DOHH2 (cell line): ENCODE measurements at regions not wholly inside any gene's neighbourhood (a gene's known extent, or its start where the extent isn't known, plus 50 kb on each side); places are given as distances from the start of the nearest gene placed in this dataset.

Experiments used
- H3F3A ChIP-seq: fragments of 200-600 bp; sonication (generic), shearing (Covaris generic); 2 replicates; pipeline ENCODE4 v1.6.0; 2016; ENCODE audit warnings: antibody characterized with exemption, mild to moderate bottlenecking; ENCODE audit not compliant: control insufficient read depth, insufficient read depth
- H3K27ac ChIP-seq: fragments of 200-600 bp; sonication (generic); 2 replicates; pipeline ENCODE4 v1.5.1; 2014; ENCODE audit warnings: low read depth, mild to moderate bottlenecking, low read length, moderate library complexity
- H3K27me3 ChIP-seq: fragments of 200-600 bp; sonication (generic); 2 replicates; pipeline ENCODE4 v1.6.1; 2014; ENCODE audit warnings: mild to moderate bottlenecking, low read length, mixed read lengths; ENCODE audit not compliant: control insufficient read depth
- H3K36me3 ChIP-seq: fragments of 200-600 bp; sonication (generic); 2 replicates; pipeline ENCODE4 v1.6.1; 2014; ENCODE audit warnings: mild to moderate bottlenecking, low read length, moderate library complexity, mixed read lengths; ENCODE audit not compliant: control insufficient read depth
- H3K4me1 ChIP-seq: fragments of 200-600 bp; sonication (generic); 2 replicates; pipeline ENCODE4 v1.6.1; 2014; ENCODE audit warnings: mild to moderate bottlenecking, low read length, mixed read lengths; ENCODE audit not compliant: control insufficient read depth
- H3K4me2 ChIP-seq: fragments of 200-600 bp; sonication (generic); 2 replicates; pipeline ENCODE4 v1.6.0; 2014; ENCODE audit warnings: mild to moderate bottlenecking, low read length, moderate library complexity
- H3K4me3 ChIP-seq: fragments of 200-600 bp; sonication (generic); 2 replicates; pipeline ENCODE4 v1.5.1; 2014; ENCODE audit warnings: mild to moderate bottlenecking, low read length, mixed read lengths
- H3K79me2 ChIP-seq: fragments of 200-600 bp; sonication (generic); 2 replicates; pipeline ENCODE4 v1.6.1; 2014; ENCODE audit warnings: mild to moderate bottlenecking, low read length, mixed read lengths; ENCODE audit not compliant: control insufficient read depth
- H3K9me2 ChIP-seq: fragments of 200-600 bp; sonication (generic); replicated peaks from 2 replicates; pipeline ENCODE4 v1.6.1; 2014; ENCODE audit warnings: mild to moderate bottlenecking, low read length, mixed read lengths; ENCODE audit not compliant: control insufficient read depth
- H3K9me3 ChIP-seq: fragments of 200-600 bp; sonication (generic); 2 replicates; pipeline ENCODE4 v1.6.1; 2014; ENCODE audit warnings: antibody characterized with exemption, low read length, mixed read lengths; ENCODE audit not compliant: control insufficient read depth, insufficient read depth
- H4K20me1 ChIP-seq: fragments of 200-600 bp; sonication (generic); 2 replicates; pipeline ENCODE4 v1.6.0; 2014; ENCODE audit warnings: low read depth, mild to moderate bottlenecking, antibody characterized with exemption, low read length, moderate library complexity; ENCODE audit not compliant: control insufficient read depth, insufficient read depth
- CTCF ChIP-seq: fragments of 200-600 bp; sonication (generic); IDR thresholded peaks from one replicate; pipeline ENCODE4 v1.5.1; 2014; ENCODE audit warnings: antibody characterized with exemption, mild to moderate bottlenecking, low read depth, low read length; ENCODE audit not compliant: poor library complexity, severe bottlenecking
- EZH2phosphoT487 ChIP-seq: fragments of 200-600 bp; sonication (generic); IDR thresholded peaks from 2 replicates; pipeline ENCODE4 v1.6.1; 2017; ENCODE audit warnings: borderline replicate concordance, mild to moderate bottlenecking, antibody characterized with exemption, low read length, moderate library complexity, mixed read lengths

GRCh38 chr3:76886761-76887500 is 153.0 kb upstream of the ROBO2 start:
- H3K4me2 ChIP-seq, result no peak overlapping the region
- H4K20me1 ChIP-seq, result no peaks in the 10 kb centered on the region
- no peaks in the 10 kb centered on the region for H3K36me3 ChIP-seq
- no peaks in the 10 kb centered on the region for H3F3A ChIP-seq
- no peak overlapping the region for H3K4me3 ChIP-seq
- no peaks in the 10 kb centered on the region for H3K9me3 ChIP-seq
- no peak for TF ChIP-seq EZH2phosphoT487
- TF ChIP-seq CTCF, result no peak
- H3K4me1 ChIP-seq, result no peaks in the 10 kb centered on the region
- H3K9me2 ChIP-seq, result no peaks in the 10 kb centered on the region
- no peak overlapping the region for H3K27ac ChIP-seq
- no peaks in the 10 kb centered on the region for H3K79me2 ChIP-seq
- H3K27me3 ChIP-seq, result no peaks in the 10 kb centered on the region

- Histone ChIP-seq H3K79me2 (no peaks in the 10 kb centered on the region), H3F3A (no peaks in the 10 kb centered on the region), H3K27me3 (no peaks in the 10 kb centered on the region), H3K9me3 (no peaks in the 10 kb centered on the region), H3K9me2 (no peaks in the 10 kb centered on the region), H3K36me3 (no peaks in the 10 kb centered on the region), H3K4me2 (no peak overlapping the region), H4K20me1 (no peaks in the 10 kb centered on the region), H3K27ac (no peak overlapping the region), H3K4me3 (no peak overlapping the region), H3K4me1 (no peaks in the 10 kb centered on the region)
- TF ChIP-seq EZH2phosphoT487 (no peak), CTCF (no peak)
These were observed 151.0 kb upstream of the ROBO2 start for GRCh38 chr3:76888856-76889255.

GRCh38 chr3:76889911-76890310 is 150.0 kb upstream of the ROBO2 start:
- H3F3A ChIP-seq, result no peaks in the 10 kb centered on the region
- H4K20me1 ChIP-seq, result no peaks in the 10 kb centered on the region
- no peaks in the 10 kb centered on the region for H3K9me2 ChIP-seq
- TF ChIP-seq EZH2phosphoT487 (no peak), CTCF (no peak)
- H3K9me3 ChIP-seq, result no peaks in the 10 kb centered on the region
- H3K79me2 ChIP-seq, result no peaks in the 10 kb centered on the region
- no peak overlapping the region for H3K27ac ChIP-seq
- H3K4me3 ChIP-seq, result no peak overlapping the region
- no peak overlapping the region for H3K4me2 ChIP-seq
- no peaks in the 10 kb centered on the region for H3K36me3 ChIP-seq
- no peaks in the 10 kb centered on the region for H3K27me3 ChIP-seq
- H3K4me1 ChIP-seq, result no peaks in the 10 kb centered on the region
